ENCODE measurements at regions not wholly inside any gene's neighbourhood (a gene's known extent, or its start where the extent isn't known, plus 50 kb on each side); places are given as distances from the start of the nearest gene placed in this dataset.

DNA sequence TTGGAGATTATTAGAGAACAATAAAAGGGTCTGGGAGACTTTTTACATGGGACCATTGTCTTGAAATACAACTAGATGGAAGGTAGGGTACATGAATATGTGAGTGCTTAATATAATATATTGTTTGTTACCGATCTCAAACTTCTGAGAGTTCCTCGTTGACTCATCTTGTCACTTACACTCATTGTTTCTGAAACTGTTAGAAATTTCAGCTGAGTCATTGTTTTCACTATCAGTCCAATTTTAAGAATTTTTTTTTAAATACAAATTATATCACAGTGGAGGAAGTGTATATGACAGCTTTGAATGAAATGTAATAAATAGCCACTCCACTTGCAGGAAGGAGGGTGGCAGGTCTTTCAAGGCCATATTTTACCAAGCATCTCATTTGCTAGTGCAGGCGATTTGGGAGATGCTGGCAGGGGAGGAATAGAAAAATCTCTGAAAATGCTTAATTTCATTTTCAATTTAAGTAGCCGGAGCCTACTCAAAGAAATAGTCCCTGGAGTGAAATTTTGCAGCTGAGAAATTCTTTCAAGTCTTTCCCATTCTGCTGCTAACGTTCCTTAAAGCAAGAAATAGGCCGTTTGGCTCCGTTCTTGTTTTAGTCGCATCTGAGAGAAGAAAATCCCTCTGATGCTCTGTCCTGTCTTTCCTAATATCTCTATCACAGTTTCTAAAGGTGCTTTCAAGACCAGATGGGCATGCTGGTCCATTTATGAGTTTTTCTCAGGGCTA is 1404.2 kb upstream of the CELF2 start:
- no peak for DNase-seq

GRCh38 chr10:9615189-9615588 is 1402.5 kb upstream of the CELF2 start:
- no peak for DNase-seq

DNA sequence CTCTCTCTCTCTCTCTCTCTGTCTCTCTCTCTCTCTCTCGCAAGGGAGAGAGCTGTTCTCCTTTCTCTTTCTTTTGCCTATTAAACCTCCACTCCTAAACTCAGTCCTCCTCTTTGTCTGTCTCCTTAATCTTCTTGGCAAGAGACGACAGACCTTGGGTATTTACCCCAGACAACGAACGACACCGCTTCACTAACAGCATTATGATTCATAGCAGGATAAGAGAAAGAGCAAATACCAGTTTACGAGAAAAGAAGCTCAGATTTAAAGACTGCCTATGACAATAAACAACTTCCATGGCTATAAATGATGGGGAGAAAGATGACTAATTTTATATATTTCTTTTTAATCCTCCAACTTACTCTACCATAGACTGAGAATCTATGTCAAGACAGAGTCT is 1396.5 kb upstream of the CELF2 start:
- DNase-seq, result no peak

DNA sequence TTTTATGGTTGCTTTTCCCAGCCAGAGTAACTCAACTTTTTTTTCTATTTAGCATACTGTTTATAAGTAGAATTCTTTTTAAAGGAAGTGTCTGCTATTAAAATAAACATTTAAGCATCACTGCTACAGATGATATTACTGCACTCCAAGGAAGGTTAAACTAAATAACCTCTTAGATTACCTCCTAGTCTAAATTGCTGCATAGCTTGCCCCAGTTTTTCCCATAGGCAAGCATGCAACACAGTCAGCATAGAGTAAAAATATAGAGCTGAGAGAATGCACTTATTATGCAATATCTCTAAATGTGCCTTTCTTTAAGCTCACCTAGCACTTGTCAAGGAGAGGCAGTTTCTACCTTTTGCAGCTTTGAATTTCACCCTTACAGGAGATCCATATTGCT is 1392.4 kb upstream of the CELF2 start:
- no peak for DNase-seq

DNA sequence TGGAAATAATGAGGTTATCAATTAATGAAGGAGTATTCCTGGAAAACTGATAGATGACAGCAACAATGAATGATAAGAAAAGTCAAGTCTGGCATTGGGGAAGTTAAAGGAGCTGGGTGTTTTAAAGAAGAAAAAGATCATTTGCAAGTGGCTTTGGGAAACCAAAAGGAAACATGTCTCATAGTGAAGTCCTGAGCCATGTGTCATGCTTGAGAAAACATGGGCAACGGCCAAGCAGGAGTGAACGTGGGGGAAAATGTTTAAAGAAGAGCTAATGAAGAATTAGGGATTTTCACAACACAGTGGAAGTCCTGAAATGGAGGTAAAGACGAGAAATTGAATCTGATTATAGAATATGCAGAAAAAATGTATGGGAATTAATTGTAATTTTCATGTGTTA is 1383.2 kb upstream of the CELF2 start:
- no peak for DNase-seq

DNA sequence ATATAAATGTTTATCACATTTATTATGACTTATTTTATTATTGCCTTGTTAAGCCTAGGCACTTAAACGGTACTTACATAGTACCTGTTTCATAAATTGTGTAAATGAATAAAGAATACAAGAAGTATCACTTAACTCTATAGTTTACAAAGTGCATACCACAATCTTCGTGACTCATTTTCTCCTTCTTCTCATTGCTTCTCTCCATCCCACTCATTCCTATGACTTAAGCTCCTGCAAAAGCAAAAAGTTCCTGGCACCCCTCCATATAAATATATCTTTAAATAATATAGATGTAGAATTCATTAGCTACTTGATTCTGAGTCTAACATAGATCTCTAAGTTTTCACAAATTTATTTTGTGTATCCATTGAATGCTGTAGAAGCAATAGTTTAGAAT is 1382.0 kb upstream of the CELF2 start:
- DNase-seq, result no peak

DNA sequence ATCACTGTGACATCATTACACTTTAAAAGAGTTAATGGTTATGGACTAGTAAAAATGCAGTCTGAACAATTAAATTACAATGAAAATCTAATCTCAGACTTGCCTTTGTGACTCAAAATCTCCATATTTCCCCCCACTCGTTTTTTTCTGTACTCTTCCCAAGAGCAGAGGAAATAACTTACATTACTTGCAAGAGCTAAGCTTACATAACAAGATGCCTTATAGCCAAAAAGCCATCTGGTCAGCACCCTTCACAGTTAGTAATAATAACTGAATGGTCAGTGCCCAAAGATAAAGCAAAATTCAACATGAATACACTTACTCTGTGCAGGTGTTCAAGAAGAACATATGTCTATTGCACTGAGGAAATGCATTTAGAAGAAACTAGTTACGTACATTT is 1381.5 kb upstream of the CELF2 start:
- DNase-seq, result no peak

GRCh38 chr10:9643782-9644181 is 1373.9 kb upstream of the CELF2 start:
- no peak for DNase-seq

DNA sequence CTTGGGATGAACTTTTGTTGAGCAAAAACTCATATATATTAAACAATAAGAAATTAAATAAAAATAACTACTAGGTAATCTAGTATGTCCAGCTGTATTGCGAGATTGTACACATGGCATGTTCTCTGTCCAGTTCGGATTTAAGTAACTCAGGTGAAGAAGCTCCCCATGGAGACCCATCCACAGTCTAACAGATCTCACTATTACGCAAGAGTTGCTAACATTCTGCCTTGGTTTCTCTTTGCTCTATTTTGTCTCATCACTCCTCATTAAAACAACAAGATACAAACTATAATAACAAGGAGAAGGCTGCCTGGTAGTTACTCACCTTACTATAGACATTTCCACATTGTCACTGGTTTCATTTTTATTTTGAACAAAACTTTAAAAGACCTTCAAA is 1372.3 kb upstream of the CELF2 start:
- DNase-seq, result no peak

GRCh38 chr10:9645928-9646600 is 1371.6 kb upstream of the CELF2 start:
- DNase-seq, result no peak

DNA sequence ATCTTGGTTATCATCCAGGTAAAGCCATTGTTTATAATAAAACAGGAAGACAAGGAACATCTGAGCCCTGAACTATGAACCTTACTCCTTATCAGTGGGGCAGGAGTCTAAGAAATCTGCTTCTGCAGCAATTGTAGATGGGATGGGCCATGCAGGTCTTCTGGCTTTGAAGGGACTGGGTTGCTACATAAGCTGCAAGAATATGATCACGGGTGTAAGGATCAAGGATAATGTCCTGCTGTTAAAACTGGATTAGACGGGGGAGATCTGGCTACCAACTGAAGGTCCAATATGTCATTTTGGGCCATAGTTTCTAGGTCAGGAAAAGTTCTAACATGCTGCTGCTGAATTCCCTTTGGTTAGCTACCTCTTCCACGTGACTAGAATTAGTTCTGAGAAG is 1363.4 kb upstream of the CELF2 start:
- DNase-seq, result no peak

GRCh38 chr10:9656386-9656785 is 1361.3 kb upstream of the CELF2 start:
- DNase-seq, result no peak

DNA sequence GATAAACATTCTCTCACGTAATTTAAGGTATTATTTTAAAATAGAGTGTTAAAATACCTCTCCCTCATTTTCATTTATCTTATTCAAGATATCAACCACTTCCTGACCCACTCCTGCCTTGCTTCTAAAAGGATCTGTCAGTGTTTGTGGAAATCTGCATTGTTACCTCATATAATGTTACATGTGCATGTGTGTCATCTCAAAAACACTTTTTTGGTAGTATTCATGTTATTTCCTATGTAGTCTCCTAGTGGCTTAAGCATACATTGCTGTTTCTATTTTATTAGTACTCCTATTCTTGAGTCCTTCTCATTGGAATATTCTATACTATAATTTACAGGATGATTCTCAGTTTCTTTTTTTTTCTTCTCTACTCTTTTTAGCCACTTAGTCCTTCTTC is 1360.7 kb upstream of the CELF2 start:
- no peak for DNase-seq

GRCh38 chr10:9657530-9657929 is 1360.1 kb upstream of the CELF2 start:
- no peak for DNase-seq

GRCh38 chr10:9668411-9668810 is 1349.3 kb upstream of the CELF2 start:
- DNase-seq, result no peak

DNA sequence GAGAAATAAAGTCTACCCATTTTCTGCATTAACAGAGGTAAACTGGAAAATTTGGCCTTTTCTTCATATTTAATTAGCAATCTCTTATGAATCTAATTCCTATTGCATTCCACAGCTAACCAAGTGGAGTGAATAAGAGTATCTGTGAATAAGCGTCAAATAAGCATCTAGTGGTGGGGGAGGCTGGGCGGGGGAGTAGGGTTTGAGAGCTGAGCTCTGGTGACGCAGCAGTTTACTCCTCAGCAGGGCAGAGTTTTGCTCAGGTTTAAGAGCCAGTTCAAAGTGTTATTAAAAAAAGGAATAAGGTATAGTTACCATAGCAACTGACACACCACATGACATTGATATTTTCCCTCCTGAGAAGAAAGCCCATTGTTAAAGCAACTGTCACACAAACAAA is 1346.8 kb upstream of the CELF2 start:
- DNase-seq, result no peak

GRCh38 chr10:9681655-9682054 is 1336.0 kb upstream of the CELF2 start:
- no peak for DNase-seq

DNA sequence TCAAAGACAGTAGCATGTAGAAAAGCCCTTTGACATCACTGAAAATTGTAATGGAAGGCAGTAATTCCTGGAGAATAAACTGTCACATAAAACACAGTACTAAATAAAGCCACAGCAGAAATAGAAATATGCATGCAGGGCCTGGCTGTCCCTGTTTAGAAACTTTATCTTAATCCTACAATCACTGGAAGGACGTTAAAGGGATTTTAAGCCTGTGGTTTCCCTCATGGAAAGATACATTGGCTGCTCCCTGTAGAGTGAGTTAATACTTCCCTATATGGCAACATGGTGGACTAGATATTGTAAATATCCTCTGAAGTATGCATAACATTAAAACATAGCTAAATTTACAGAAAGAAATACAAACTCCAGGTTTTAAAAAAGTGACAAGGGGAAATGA is 1334.9 kb upstream of the CELF2 start:
- DNase-seq, result no peak

- DNase-seq, result no peak
Measured at GRCh38 chr10:9684186-9684585, 1333.5 kb upstream of the CELF2 start.

DNA sequence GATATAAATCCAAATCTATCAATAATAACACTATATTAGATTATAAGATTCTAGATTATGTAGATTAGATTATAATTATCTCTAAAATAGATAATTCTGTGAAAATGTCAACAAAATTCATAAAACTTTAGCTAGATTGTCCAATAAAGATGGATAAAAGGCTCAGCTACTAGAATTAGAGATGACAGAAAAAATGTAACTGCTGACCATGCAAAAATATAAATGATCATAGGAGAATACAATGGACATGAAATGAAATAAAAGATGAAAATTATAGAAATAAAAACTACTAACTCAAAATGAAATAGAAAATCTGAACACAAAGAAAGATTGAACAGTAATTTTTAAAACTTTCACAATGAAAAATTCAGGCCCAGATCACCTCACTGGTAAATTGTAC is 1332.1 kb upstream of the CELF2 start:
- DNase-seq, result no peak

DNA sequence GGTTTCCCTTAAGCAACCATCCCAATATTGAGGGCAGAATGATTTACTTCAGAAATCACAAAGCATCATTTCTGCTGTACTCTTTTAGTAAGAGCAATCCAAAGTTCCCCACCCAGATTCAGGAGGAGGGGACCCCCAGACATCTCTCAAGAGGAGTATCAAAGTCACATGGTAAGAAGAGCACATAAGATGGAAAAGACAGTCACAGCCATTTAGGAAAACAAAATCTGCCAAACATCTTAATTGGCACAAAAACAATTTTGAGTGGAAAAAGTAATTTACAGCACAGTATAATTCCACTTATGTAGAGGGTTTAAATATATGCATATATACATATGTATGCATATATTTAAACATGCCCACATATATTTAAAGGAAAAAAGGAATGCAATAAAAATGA is 1329.0 kb upstream of the CELF2 start:
- no peak for DNase-seq

DNA sequence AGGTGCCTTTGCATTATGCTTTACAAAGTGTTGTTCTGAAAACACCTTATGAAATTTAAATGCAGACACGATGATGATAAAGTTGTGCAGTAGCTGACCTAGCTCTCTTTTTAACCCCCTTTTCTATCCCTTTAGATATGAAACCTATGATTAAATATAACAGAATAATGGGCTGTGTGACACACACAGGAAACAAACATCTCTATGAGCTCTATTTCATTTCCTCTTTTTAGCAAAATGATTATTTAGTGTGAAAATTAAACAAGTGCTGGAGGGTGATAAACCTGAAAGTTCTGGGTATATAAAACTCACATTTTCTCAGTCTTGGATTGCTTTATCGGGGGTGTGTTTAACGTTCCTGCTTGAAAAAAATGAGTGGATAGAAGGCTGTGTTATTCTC is 1310.5 kb upstream of the CELF2 start:
- DNase-seq, result no peak

DNA sequence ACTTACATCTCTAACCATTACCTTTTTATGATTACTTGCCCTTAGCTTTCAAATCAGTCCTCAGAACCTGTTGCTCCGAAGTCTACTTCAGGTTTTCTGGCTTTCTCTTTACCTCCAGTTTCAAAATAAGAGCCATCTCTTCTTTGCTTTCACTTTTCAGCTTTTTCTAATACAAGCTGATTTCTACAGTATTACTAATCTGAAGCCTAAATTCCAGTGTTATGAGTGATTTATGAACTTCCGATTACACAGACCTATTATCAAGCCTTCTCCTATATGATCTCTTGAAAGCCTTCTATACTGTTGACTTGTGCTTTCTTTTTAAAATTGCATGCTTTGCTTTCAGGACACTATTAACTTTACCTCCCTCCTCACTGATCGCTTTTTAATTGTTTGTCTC is 1307.8 kb upstream of the CELF2 start:
- no peak for DNase-seq

DNA sequence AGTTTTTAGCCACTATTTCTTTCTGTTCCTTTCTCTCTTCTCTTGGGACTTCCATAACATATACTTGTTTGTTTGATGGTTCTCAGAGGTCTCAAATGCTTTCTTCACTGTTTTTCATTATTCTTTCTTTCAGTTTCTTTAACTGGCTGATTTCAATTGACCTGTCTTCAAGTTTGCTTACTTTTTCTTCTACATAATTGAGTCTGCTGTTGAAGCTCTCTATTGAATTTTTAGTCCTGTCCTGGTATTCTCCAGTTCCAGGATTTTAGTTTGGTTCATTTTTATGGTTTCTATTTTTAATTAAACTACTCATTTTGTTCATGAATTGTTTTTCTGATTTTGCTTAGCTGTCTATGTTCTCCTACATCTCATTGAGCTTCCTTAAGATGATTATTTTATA is 1305.3 kb upstream of the CELF2 start:
- no peak for DNase-seq

DNA sequence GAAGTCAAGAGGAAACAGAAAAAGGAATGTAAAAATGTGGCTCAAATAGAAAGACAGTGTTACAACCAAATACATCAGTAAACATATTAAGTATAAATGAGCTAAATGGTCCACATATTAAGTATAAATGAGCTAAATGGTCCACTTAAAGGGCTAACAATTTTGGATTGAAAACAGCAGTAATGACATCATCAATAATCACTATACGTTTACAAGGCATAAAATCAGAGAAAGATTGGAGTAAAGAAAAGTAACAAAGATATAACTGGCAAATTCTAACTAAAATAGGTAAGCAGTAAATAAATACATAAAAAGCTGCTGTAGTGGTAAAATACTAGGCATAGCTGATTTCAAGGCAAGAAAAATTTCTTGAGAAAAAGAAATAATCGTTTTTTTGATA is 1298.4 kb upstream of the CELF2 start:
- no peak for DNase-seq

Measured in COR-L47 (cell line).